SK-N-SH (cell line): ENCODE measurements at regions not wholly inside any gene's neighbourhood (a gene's known extent, or its start where the extent isn't known, plus 50 kb on each side); places are given as distances from the start of the nearest gene placed in this dataset.
A peak's percentile ranks its signal among the peaks of the same experiment; 100 is the strongest.

Experiments
- CTCF ChIA-PET: fragments of 300-600, 350-600 bp; formaldehyde crosslinking; extraction: SDS; loops from one replicate; lab custom pipeline; 2021; lab: Yijun Ruan, JAX
- POLR2A ChIA-PET: fragments of 350-600 bp; sonication (Branson Sonifier 250); formaldehyde crosslinking; extraction: SDS; loops from one replicate; lab custom pipeline; 2020; ENCODE audit warnings: antibody characterized with exemption, inconsistent platforms; lab: Yijun Ruan, JAX
- DNase-seq: peaks from one replicate; pipeline ENCODE4 v3.0.0; 2012
- H2AFZ ChIP-seq: fragments of 200-600 bp; sonication (generic); 2 replicates; pipeline ENCODE4 v1.8.1; 2016; ENCODE audit warnings: antibody characterized with exemption, mild to moderate bottlenecking, low read depth
- H3F3A ChIP-seq: fragments of 200-600 bp; sonication (generic); replicated peaks from 2 replicates; pipeline ENCODE3; 2016; ENCODE audit warnings: antibody characterized with exemption, mild to moderate bottlenecking; ENCODE audit not compliant: insufficient read depth
- H3K27ac ChIP-seq, 2 experiments: fragments of 200-500 bp in 1 of 2; fragments of 200-600 bp in 1 of 2; sonication (Bioruptor generic) in 1 of 2; sonication (generic), shearing (Covaris generic) in 1 of 2; 2 replicates each; pipeline versions ENCODE4 v1.5.1 to v1.6.1; 2014 to 2016; ENCODE audit warnings: low read depth in 2 of 2, inconsistent platforms in 1 of 2, low read length in 1 of 2, mild to moderate bottlenecking in 1 of 2, mixed read lengths in 1 of 2
- H3K27me3 ChIP-seq: fragments of 200-600 bp; sonication (generic), shearing (Covaris generic); 2 replicates; pipeline ENCODE4 v1.6.1; 2016; ENCODE audit warnings: mixed run types; ENCODE audit not compliant: insufficient read depth
- H3K36me3 ChIP-seq, 2 experiments: fragments of 200-500 bp in 1 of 2; fragments of 200-600 bp in 1 of 2; sonication (Bioruptor generic) in 1 of 2; sonication (generic) in 1 of 2; replicated peaks in 1 of 2; 2 replicates each; pipeline versions ENCODE3 to v1.5.1; 2014 to 2016; ENCODE audit warnings: low read length in 1 of 2, mild to moderate bottlenecking in 1 of 2; ENCODE audit not compliant: insufficient read depth in 2 of 2, control insufficient read depth in 1 of 2
- H3K4me1 ChIP-seq, 2 experiments: fragments of 200-500 bp in 1 of 2; fragments of 200-600 bp in 1 of 2; sonication (Bioruptor generic) in 1 of 2; sonication (generic), shearing (Covaris generic) in 1 of 2; 2 replicates each; pipeline versions ENCODE4 v1.5.1 to v1.6.1; 2014 to 2016; ENCODE audit warnings: low read depth in 1 of 2, low read length in 1 of 2, mixed run types in 1 of 2; ENCODE audit not compliant: insufficient read depth in 2 of 2, control insufficient read depth in 1 of 2
- H3K4me2 ChIP-seq: fragments of 200-600 bp; sonication (generic), shearing (Covaris generic); 2 replicates; pipeline ENCODE4 v1.6.1; 2017; ENCODE audit warnings: mixed run types
- H3K4me3 ChIP-seq, 2 experiments: fragments of 200-500 bp in 1 of 2; fragments of 200-600 bp in 1 of 2; sonication (Bioruptor generic) in 1 of 2; sonication (generic), shearing (Covaris generic) in 1 of 2; 2 replicates each; pipeline versions ENCODE4 v1.5.1 to v1.8.1; 2014 to 2016; ENCODE audit warnings: low read depth in 2 of 2, inconsistent platforms in 1 of 2, low read length in 1 of 2, mild to moderate bottlenecking in 1 of 2, mixed read lengths in 1 of 2, moderate library complexity in 1 of 2
- H3K79me2 ChIP-seq: fragments of 200-600 bp; sonication (generic); 2 replicates; pipeline ENCODE4 v1.8.1; 2017; ENCODE audit warnings: mild to moderate bottlenecking; ENCODE audit not compliant: insufficient read depth
- H3K9ac ChIP-seq: fragments of 200-600 bp; sonication (generic); 2 replicates; pipeline ENCODE4 v1.6.1; 2017; ENCODE audit warnings: mixed run types
- H3K9me2 ChIP-seq: fragments of 200-600 bp; sonication (generic); 2 replicates; pipeline ENCODE4 v1.6.1; 2017; ENCODE audit warnings: mixed run types
- H3K9me3 ChIP-seq: fragments of 200-600 bp; sonication (generic); 2 replicates; pipeline ENCODE4 v1.6.1; 2017; ENCODE audit warnings: mixed run types, mild to moderate bottlenecking, moderate library complexity
- H4K20me1 ChIP-seq: fragments of 200-600 bp; sonication (generic); 2 replicates; pipeline ENCODE4 v1.6.1; 2017; ENCODE audit warnings: mild to moderate bottlenecking, mixed run types; ENCODE audit not compliant: insufficient read depth
- CTCF ChIP-seq: fragments of 200-600 bp; sonication (generic); IDR thresholded peaks from 2 replicates; pipeline ENCODE4 v1.6.1; 2017; ENCODE audit warnings: antibody characterized with exemption, mild to moderate bottlenecking, moderate library complexity
- EZH2phosphoT487 ChIP-seq: fragments of 200-600 bp; sonication (generic); IDR thresholded peaks from 2 replicates; pipeline ENCODE4 v1.6.1; 2017; ENCODE audit warnings: low read depth, mixed run types, mild to moderate bottlenecking, antibody characterized with exemption, moderate library complexity, borderline replicate concordance
- FOSL2 ChIP-seq: IDR thresholded peaks from 2 replicates; pipeline ENCODE4 v1.4.0; 2012; ENCODE audit warnings: low read depth, mild to moderate bottlenecking, moderate library complexity, borderline replicate concordance
- FOXJ3 ChIP-seq: sonication (generic); formaldehyde crosslinking; IDR thresholded peaks from 2 replicates; pipeline ENCODE4 v1.5.1; 2020; ENCODE audit warnings: mild to moderate bottlenecking, missing genetic modification reagents
- GABPA ChIP-seq: IDR thresholded peaks from 2 replicates; pipeline ENCODE4 v1.4.0; 2012; ENCODE audit warnings: low read depth, mild to moderate bottlenecking
- GATA2 ChIP-seq: sonication (generic); formaldehyde crosslinking; IDR thresholded peaks from 2 replicates; pipeline ENCODE4 v1.5.0; 2020; ENCODE audit warnings: mild to moderate bottlenecking, missing genetic modification reagents
- JUND ChIP-seq: IDR thresholded peaks from 2 replicates; pipeline ENCODE4 v1.4.0; 2012
- MAX ChIP-seq: IDR thresholded peaks from 2 replicates; pipeline ENCODE4 v1.4.0; 2012; ENCODE audit warnings: low read depth
- MEF2A ChIP-seq: IDR thresholded peaks from 2 replicates; pipeline ENCODE4 v1.4.0; 2012; ENCODE audit warnings: low read depth, borderline replicate concordance
- NFIC ChIP-seq: IDR thresholded peaks from 2 replicates; pipeline ENCODE4 v1.4.0; 2012; ENCODE audit warnings: borderline replicate concordance
- POLR2AphosphoS5 ChIP-seq: IDR thresholded peaks from 2 replicates; pipeline ENCODE4 v1.6.1; 2012; ENCODE audit warnings: low read depth, low read length
- RAD21 ChIP-seq: IDR thresholded peaks from 2 replicates; pipeline ENCODE4 v1.6.1; 2012; ENCODE audit warnings: mild to moderate bottlenecking, low read length
- RCOR1 ChIP-seq: fragments of 150-350 bp; IDR thresholded peaks from 2 replicates; pipeline ENCODE4 v1.6.1; 2017; ENCODE audit warnings: antibody characterized with exemption, low read length
- RXRA ChIP-seq: IDR thresholded peaks from 2 replicates; pipeline ENCODE4 v1.4.0; 2012; ENCODE audit warnings: low read depth, mild to moderate bottlenecking, borderline replicate concordance
- SIN3A ChIP-seq: IDR thresholded peaks from 2 replicates; pipeline ENCODE4 v1.6.1; 2012; ENCODE audit warnings: low read depth, mild to moderate bottlenecking, low read length, moderate library complexity, borderline replicate concordance
- TAF1 ChIP-seq: IDR thresholded peaks from 2 replicates; pipeline ENCODE4 v1.6.1; 2012; ENCODE audit warnings: low read depth, mild to moderate bottlenecking, low read length, moderate library complexity, borderline replicate concordance
- TCF12 ChIP-seq: IDR thresholded peaks from 2 replicates; pipeline ENCODE4 v1.4.0; 2012
- TEAD4 ChIP-seq: IDR thresholded peaks from 2 replicates; pipeline ENCODE4 v1.4.0; 2012; ENCODE audit warnings: mild to moderate bottlenecking, borderline replicate concordance; ENCODE audit not compliant: insufficient read depth
- USF1 ChIP-seq: IDR thresholded peaks from 2 replicates; pipeline ENCODE4 v1.4.0; 2012; ENCODE audit warnings: low read depth, borderline replicate concordance
- YY1 ChIP-seq: IDR thresholded peaks from 2 replicates; pipeline ENCODE4 v1.4.0; 2012; ENCODE audit warnings: low read depth, mild to moderate bottlenecking
- WGBS: methylation state at CpG from one replicate; pipeline ENCODE4 v1.1.6; 2017; ENCODE audit warnings: low lambda C conversion rate; 5-methylcytosine and 5-hydroxymethylcytosine counted together
- TF ChIP-seq, protein P1 (sequence below): IDR thresholded peaks from 2 replicates; pipeline ENCODE4; 2012

DNA sequence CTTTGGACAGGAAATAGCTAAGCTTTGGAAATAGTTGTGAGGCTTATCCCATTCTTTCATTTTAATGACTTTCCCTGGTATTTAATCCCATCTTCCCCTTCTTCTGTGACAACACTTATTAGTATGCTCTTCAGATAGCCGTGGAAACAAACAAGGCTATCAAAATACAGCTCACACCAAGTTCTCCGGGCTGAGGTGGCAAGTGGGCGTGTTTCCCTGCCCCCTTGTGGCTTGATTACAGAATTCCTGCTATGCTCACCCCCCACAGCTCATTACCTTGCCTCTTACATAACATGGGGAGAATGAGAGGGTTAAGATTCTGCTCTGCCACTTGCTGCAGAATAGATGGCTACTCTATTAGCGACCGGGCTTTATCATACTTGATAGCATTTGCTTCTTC lies 437.1 kb upstream of the TLE4 start:
- no peaks in the 10 kb centered on the region for H3K79me2 ChIP-seq
- no peaks in the 10 kb centered on the region for H3K27me3 ChIP-seq
- peak; percentile 38 for TF ChIP-seq CTCF
- no peak for TF ChIP-seq TCF12
- TF ChIP-seq GATA2, result no peak
- no peak for TF ChIP-seq FOXJ3 (CRISPR knock-in tag)
- TF ChIP-seq FOSL2, result no peak
- no peak for TF ChIP-seq TEAD4
- no peak for TF ChIP-seq RCOR1
- TF ChIP-seq, all 33 proteins: peak for 1
- Histone ChIP-seq H3F3A (no peaks in the 10 kb centered on the region), H3K9me2 (no peaks in the 10 kb centered on the region), H2AFZ (peak overlapping the region; percentile 13; the same call in 1 of the 2 replicates), H3K36me3 (no peaks in the 10 kb centered on the region), H3K4me1 (peaks cover 2 to 9% of the 10 kb centered on the region in 2 experiments; a peak in 3 of 4 replicates), H3K4me2 (no peak overlapping the region), H3K27ac (no peak overlapping the region), H3K9me3 (no peaks in the 10 kb centered on the region), H4K20me1 (no peaks in the 10 kb centered on the region), H3K4me3 (no peak overlapping the region), H3K9ac (no peak overlapping the region)
- ChIA-PET POLR2A (no interaction called here), CTCF (interaction anchor here (1.4 kb wide), 1 partner anchor 9 kb away, joined by 3 read pairs; no protein-coding TSS in a partner anchor)
- WGBS, result 88% methylated on average over 5 of the region's 5 CpGs
- DNase-seq, result no peak

- no peak for DNase-seq
- Histone ChIP-seq H4K20me1 (no peaks in the 10 kb centered on the region), H2AFZ (no peak overlapping the region), H3K4me2 (no peak overlapping the region), H3K27ac (no peak overlapping the region), H3K9me2 (no peaks in the 10 kb centered on the region), H3K4me3 (no peak overlapping the region), H3K27me3 (no peaks in the 10 kb centered on the region), H3K9me3 (no peaks in the 10 kb centered on the region), H3K4me1 (peaks cover 0 to 5% of the 10 kb centered on the region in 2 experiments; a peak in 1 of 4 replicates), H3F3A (no peaks in the 10 kb centered on the region), H3K36me3 (no peaks in the 10 kb centered on the region), H3K79me2 (no peaks in the 10 kb centered on the region), H3K9ac (no peak overlapping the region)
- WGBS, result 87% methylated on average over 5 of the region's 5 CpGs
- ChIA-PET POLR2A (no interaction called here), CTCF (interaction anchor here (1.4 kb wide), 1 partner anchor 8 kb away, joined by 3 read pairs; no protein-coding TSS in a partner anchor)
- no peak for TF ChIP-seq SIN3A
- TF ChIP-seq USF1, result no peak
- no peak for TF ChIP-seq TAF1
- TF ChIP-seq JUND, result no peak
- TF ChIP-seq RXRA, result no peak
- no peak for TF ChIP-seq POLR2AphosphoS5
- TF ChIP-seq EZH2phosphoT487, result no peak
- TF ChIP-seq GATA2, result no peak
- no peak for TF ChIP-seq GABPA
- no peak for TF ChIP-seq YY1
- no peak for TF ChIP-seq MEF2A
- no peak for TF ChIP-seq RAD21
- TF ChIP-seq, protein P1, sequence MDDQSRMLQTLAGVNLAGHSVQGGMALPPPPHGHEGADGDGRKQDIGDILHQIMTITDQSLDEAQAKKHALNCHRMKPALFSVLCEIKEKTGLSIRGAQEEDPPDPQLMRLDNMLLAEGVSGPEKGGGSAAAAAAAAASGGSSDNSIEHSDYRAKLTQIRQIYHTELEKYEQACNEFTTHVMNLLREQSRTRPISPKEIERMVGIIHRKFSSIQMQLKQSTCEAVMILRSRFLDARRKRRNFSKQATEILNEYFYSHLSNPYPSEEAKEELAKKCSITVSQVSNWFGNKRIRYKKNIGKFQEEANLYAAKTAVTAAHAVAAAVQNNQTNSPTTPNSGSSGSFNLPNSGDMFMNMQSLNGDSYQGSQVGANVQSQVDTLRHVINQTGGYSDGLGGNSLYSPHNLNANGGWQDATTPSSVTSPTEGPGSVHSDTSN, result no peak
- no peak for TF ChIP-seq CTCF
- TF ChIP-seq FOXJ3 (CRISPR knock-in tag), result no peak
- TF ChIP-seq MAX, result no peak
- TF ChIP-seq NFIC, result no peak
Observed at GRCh38 chr9:79135681-79136415, 435.9 kb upstream of the TLE4 start.
